Astrocyte of the spinal cord (primary cell): ENCODE measurements at regions not wholly inside any gene's neighbourhood (a gene's known extent, or its start where the extent isn't known, plus 50 kb on each side); places are given as distances from the start of the nearest gene placed in this dataset.
"Not testable (repeated sequence)": the region's sequence is repeated elsewhere in the genome, so short reads cannot be mapped to it uniquely, and the experiment has no call there.

Experiments
- DNase-seq: peaks from one replicate; pipeline ENCODE4 v3.0.0; 2011; ENCODE audit warnings: low read depth, low spot score
- H3K4me3 ChIP-seq: 2 replicates; pipeline ENCODE4 v1.5.1; 2011; ENCODE audit warnings: low read depth, mild to moderate bottlenecking, low read length, moderate library complexity
- CTCF ChIP-seq: IDR thresholded peaks from 2 replicates; pipeline ENCODE4 v1.5.1; 2012; ENCODE audit warnings: low read depth, mild to moderate bottlenecking, low read length, inconsistent platforms
- in situ Hi-C: cut with HindIII; loops from 2 replicates; pipeline ENCODE4 v1.10.0; 2017; ENCODE audit warnings: low sequenced_read_pairs

GRCh38 chr3:42871-43744 is 153.5 kb upstream of the CHL1 start:
- TF ChIP-seq CTCF = peak; percentile 21
- H3K4me3 ChIP-seq, in situ Hi-C loops: not testable (repeated sequence)
- peak; percentile 5 for DNase-seq

GRCh38 chr3:44028-44676 is 152.4 kb upstream of the CHL1 start:
- in situ Hi-C loops = no loop called here
- DNase-seq = no peak
- no peak overlapping the region for H3K4me3 ChIP-seq
- no peak for TF ChIP-seq CTCF

GRCh38 chr3:44941-45340 is 151.6 kb upstream of the CHL1 start:
- in situ Hi-C loops, H3K4me3 ChIP-seq, DNase-seq: not testable (repeated sequence)

- no peak overlapping the region for H3K4me3 ChIP-seq
- in situ Hi-C loops = no loop called here
- no peak for DNase-seq
- no peak for TF ChIP-seq CTCF
Measured at GRCh38 chr3:46576-46975, 150.0 kb upstream of the CHL1 start.

- H3K4me3 ChIP-seq, in situ Hi-C loops, DNase-seq: not testable (repeated sequence)
Measured at GRCh38 chr3:53441-53840, 143.1 kb upstream of the CHL1 start.

GRCh38 chr3:54240-54639 is 142.3 kb upstream of the CHL1 start:
- DNase-seq = no peak
- no peak overlapping the region for H3K4me3 ChIP-seq
- TF ChIP-seq CTCF = no peak
- in situ Hi-C loops = no loop called here

GRCh38 chr3:56672-57071 is 139.9 kb upstream of the CHL1 start:
- TF ChIP-seq CTCF = no peak
- DNase-seq = no peak
- H3K4me3 ChIP-seq = no peak overlapping the region
- in situ Hi-C loops = no loop called here
